SU-DHL-6 (cell line): ENCODE measurements at regions not wholly inside any gene's neighbourhood (a gene's known extent, or its start where the extent isn't known, plus 50 kb on each side); places are given as distances from the start of the nearest gene placed in this dataset.

Experiments used
- H2AFZ ChIP-seq: fragments of 200-600 bp; sonication (generic); 2 replicates; pipeline ENCODE4 v1.6.1; 2014; ENCODE audit warnings: low read depth, mild to moderate bottlenecking, moderate library complexity, mixed read lengths, antibody characterized with exemption, low read length; ENCODE audit not compliant: severe bottlenecking
- H3F3A ChIP-seq: fragments of 200-600 bp; shearing (Covaris generic); 2 replicates; pipeline ENCODE4 v1.6.0; 2016; ENCODE audit warnings: antibody characterized with exemption, mild to moderate bottlenecking; ENCODE audit not compliant: insufficient read depth
- H3K27ac ChIP-seq: fragments of 200-600 bp; sonication (generic); 2 replicates; pipeline ENCODE4 v1.5.1; 2016; ENCODE audit warnings: low read depth, mild to moderate bottlenecking, low read length, moderate library complexity, mixed read lengths
- H3K27me3 ChIP-seq: fragments of 200-600 bp; sonication (generic), shearing (Covaris generic); 2 replicates; pipeline ENCODE4 v1.6.0; 2014; ENCODE audit warnings: mild to moderate bottlenecking, low read length
- H3K36me3 ChIP-seq: fragments of 200-600 bp; sonication (generic); 2 replicates; pipeline ENCODE4 v1.6.1; 2014; ENCODE audit warnings: mild to moderate bottlenecking, low read length, mixed read lengths
- H3K4me2 ChIP-seq: fragments of 300-600, 200-600 bp; shearing (Covaris generic), sonication (generic); 2 replicates; pipeline ENCODE4 v1.6.0; 2014; ENCODE audit warnings: low read length, low read depth, mild to moderate bottlenecking; ENCODE audit not compliant: poor library complexity, severe bottlenecking
- H3K4me3 ChIP-seq: fragments of 200-600 bp; sonication (generic); 2 replicates; pipeline ENCODE4 v1.5.1; 2014; ENCODE audit warnings: antibody characterized with exemption, low read length, mild to moderate bottlenecking, mixed read lengths; ENCODE audit not compliant: insufficient read depth, poor library complexity, severe bottlenecking
- H3K79me2 ChIP-seq: fragments of 200-600 bp; sonication (generic); 2 replicates; pipeline ENCODE4 v1.6.1; 2014; ENCODE audit warnings: mild to moderate bottlenecking, low read length, moderate library complexity; ENCODE audit not compliant: insufficient read depth
- H3K9ac ChIP-seq: fragments of 200-600 bp; sonication (generic); 2 replicates; pipeline ENCODE4 v1.7.0; 2014; ENCODE audit warnings: mild to moderate bottlenecking, low read length
- H3K9me2 ChIP-seq: fragments of 200-600 bp; sonication (generic); replicated peaks from 2 replicates; pipeline ENCODE4 v1.6.1; 2014; ENCODE audit warnings: low read length; ENCODE audit not compliant: insufficient read depth
- H3K9me3 ChIP-seq: fragments of 200-600 bp; sonication (generic); 2 replicates; pipeline ENCODE4 v1.6.1; 2014; ENCODE audit warnings: low read length, mixed read lengths; ENCODE audit not compliant: insufficient read depth
- H4K20me1 ChIP-seq: fragments of 200-600 bp; sonication (generic); 2 replicates; pipeline ENCODE4 v1.6.1; 2014; ENCODE audit warnings: low read depth, mild to moderate bottlenecking, antibody characterized with exemption, low read length, moderate library complexity, mixed read lengths
- EZH2phosphoT487 ChIP-seq: fragments of 200-600 bp; sonication (generic), shearing (Covaris generic); conservative IDR thresholded peaks from 2 replicates; pipeline ENCODE4 v1.6.1; 2018; ENCODE audit warnings: mild to moderate bottlenecking, antibody characterized with exemption, low read length, moderate library complexity, mixed read lengths
- TF ChIP-seq, protein P1 (sequence below): fragments of 200-600 bp; sonication (generic); IDR thresholded peaks from one replicate; pipeline ENCODE4 v1.5.1; 2017; ENCODE audit warnings: antibody characterized with exemption, mild to moderate bottlenecking, low read length, moderate library complexity; ENCODE audit not compliant: insufficient read depth, poor library complexity, severe bottlenecking

DNA sequence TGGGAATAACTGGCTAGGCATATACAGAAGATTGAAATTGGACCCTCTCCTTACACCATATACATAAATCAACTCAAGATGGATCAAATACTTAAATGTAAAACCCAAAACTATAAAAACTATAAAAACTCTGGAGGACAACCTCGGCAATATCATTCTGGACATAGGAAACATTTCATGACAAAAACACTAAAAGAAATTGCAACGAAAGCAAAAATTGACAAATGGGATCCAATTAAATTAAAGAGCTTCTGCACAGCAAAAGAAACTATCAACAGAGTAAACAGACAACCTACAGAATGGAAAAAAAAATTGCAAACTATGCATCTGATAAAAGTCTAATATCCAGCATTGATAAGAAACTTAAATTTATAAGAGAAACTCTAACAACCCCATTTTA, 503.7 kb upstream of the C16orf82 start:
- Histone ChIP-seq H3K27me3 (no peaks in the 10 kb centered on the region), H4K20me1 (no peaks in the 10 kb centered on the region), H3K27ac (no peak overlapping the region), H2AFZ (no peak overlapping the region), H3K4me3 (no peak overlapping the region), H3K9me2 (no peaks in the 10 kb centered on the region), H3K79me2 (no peaks in the 10 kb centered on the region), H3K9me3 (no peaks in the 10 kb centered on the region), H3K4me2 (no peak overlapping the region), H3F3A (no peaks in the 10 kb centered on the region), H3K36me3 (no peaks in the 10 kb centered on the region), H3K9ac (no peak overlapping the region)
- TF ChIP-seq EZH2phosphoT487: no peak
- TF ChIP-seq, protein P1, sequence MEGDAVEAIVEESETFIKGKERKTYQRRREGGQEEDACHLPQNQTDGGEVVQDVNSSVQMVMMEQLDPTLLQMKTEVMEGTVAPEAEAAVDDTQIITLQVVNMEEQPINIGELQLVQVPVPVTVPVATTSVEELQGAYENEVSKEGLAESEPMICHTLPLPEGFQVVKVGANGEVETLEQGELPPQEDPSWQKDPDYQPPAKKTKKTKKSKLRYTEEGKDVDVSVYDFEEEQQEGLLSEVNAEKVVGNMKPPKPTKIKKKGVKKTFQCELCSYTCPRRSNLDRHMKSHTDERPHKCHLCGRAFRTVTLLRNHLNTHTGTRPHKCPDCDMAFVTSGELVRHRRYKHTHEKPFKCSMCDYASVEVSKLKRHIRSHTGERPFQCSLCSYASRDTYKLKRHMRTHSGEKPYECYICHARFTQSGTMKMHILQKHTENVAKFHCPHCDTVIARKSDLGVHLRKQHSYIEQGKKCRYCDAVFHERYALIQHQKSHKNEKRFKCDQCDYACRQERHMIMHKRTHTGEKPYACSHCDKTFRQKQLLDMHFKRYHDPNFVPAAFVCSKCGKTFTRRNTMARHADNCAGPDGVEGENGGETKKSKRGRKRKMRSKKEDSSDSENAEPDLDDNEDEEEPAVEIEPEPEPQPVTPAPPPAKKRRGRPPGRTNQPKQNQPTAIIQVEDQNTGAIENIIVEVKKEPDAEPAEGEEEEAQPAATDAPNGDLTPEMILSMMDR: no peak

DNA sequence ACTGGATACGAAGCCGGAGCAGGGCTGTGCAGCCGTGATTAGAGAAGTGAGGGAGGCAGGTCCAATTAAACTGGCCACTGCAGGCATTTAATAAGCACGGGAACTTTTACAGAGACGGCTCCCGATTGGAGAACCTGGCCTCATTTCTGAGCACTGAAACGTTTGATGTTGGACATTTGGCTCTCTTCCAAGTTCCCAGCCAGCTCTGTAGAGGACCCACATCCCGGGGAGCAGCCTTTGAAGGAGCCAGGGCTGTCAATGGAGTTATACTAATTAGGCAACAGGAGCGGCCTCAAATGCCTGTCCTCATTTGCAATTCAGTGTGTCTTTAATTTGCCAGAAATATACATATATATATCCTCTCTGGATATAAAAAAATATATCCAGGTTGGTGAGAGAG, 499.4 kb upstream of the C16orf82 start:
- Histone ChIP-seq H4K20me1 (no peaks in the 10 kb centered on the region), H3K9me2 (no peaks in the 10 kb centered on the region), H3K4me2 (no peak overlapping the region), H3K36me3 (no peaks in the 10 kb centered on the region), H3K9me3 (no peaks in the 10 kb centered on the region), H3K9ac (no peak overlapping the region), H3F3A (no peaks in the 10 kb centered on the region), H2AFZ (no peak overlapping the region), H3K4me3 (no peak overlapping the region), H3K27me3 (no peaks in the 10 kb centered on the region), H3K27ac (no peak overlapping the region), H3K79me2 (no peaks in the 10 kb centered on the region)
- TF ChIP-seq EZH2phosphoT487: no peak
- TF ChIP-seq, protein P1: no peak

DNA sequence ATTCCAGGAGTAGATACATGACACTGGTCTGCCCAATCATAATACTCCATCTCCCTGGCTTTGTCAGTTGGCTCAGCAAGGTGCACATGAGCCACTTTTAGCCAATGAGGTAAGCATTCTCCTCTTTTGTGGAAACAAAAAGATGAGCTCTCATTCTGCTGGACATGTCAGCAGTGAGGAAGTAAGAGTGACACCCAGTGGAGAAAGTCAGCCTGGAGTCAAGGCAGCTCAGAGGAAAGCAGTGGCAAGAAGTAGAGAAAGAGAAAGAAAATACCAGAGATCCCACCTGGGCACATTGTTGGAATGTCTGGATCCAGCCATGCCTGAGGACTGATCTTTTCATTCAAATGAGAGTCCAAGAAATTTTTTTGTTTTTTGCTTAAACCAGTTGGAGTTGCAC, 496.9 kb upstream of the C16orf82 start:
- no peak overlapping the region for H3K27ac ChIP-seq
- H3K9me3 ChIP-seq: no peaks in the 10 kb centered on the region
- H3K27me3 ChIP-seq: no peaks in the 10 kb centered on the region
- no peaks in the 10 kb centered on the region for H3K79me2 ChIP-seq
- no peak overlapping the region for H3K9ac ChIP-seq
- no peaks in the 10 kb centered on the region for H3F3A ChIP-seq
- H2AFZ ChIP-seq: no peak overlapping the region
- H3K9me2 ChIP-seq: no peaks in the 10 kb centered on the region
- H4K20me1 ChIP-seq: no peaks in the 10 kb centered on the region
- H3K4me2 ChIP-seq: no peak overlapping the region
- TF ChIP-seq, protein P1: peak; percentile 32
- no peak for TF ChIP-seq EZH2phosphoT487
- H3K36me3 ChIP-seq: no peaks in the 10 kb centered on the region
- no peak overlapping the region for H3K4me3 ChIP-seq

DNA sequence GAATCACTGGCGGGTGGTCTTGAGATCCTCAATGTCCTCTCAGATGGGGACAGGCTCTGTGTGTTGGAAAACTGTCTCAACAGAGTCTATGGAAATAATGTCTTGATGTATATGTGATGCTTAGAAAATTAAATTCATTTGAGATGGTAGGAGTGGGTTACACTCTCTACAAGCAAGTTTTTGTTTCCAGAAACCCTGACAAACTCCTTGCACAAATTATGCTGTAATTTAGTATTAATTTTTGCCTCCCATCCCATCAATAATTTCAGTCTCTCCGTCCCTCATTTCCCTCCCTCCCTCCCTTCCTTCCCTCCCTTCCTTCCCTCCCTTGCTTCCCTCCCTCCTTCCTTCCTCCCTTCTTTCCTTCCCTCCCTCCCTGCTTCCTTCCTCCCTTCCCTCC, 488.0 kb upstream of the C16orf82 start:
- H4K20me1 ChIP-seq: no peaks in the 10 kb centered on the region

More for the DNA sequence above, 488.0 kb upstream of the C16orf82 start:
- Histone ChIP-seq H3K9ac (no peak overlapping the region), H3K36me3 (no peaks in the 10 kb centered on the region), H3F3A (no peaks in the 10 kb centered on the region), H3K9me2 (no peaks in the 10 kb centered on the region), H3K4me2 (no peak overlapping the region), H3K4me3 (no peak overlapping the region), H3K27ac (no peak overlapping the region), H3K79me2 (no peaks in the 10 kb centered on the region), H2AFZ (no peak overlapping the region), H3K27me3 (no peaks in the 10 kb centered on the region), H3K9me3 (no peaks in the 10 kb centered on the region)
- TF ChIP-seq, protein P1: no peak
- TF ChIP-seq EZH2phosphoT487: no peak
